Body of pancreas (tissue), 4 donors: ENCODE measurements at regions not wholly inside any gene's neighbourhood (a gene's known extent, or its start where the extent isn't known, plus 50 kb on each side); places are given as distances from the start of the nearest gene placed in this dataset.
A peak's percentile ranks its signal among the peaks of the same experiment; 100 is the strongest.

Experiments
- ATAC-seq: fragments of 150-250 bp; one replicate; pipeline ENCODE4 v1.9.1; 2016
- DNase-seq, 4 donors: peaks; one replicate each; pipeline ENCODE4 v3.0.0-alpha.2; 2019
- H3K27ac ChIP-seq, 4 donors: fragments of 200-600 bp; sonication (generic); 1 replicate in 3 of 4; 2 replicates in 1 of 4; pipeline versions ENCODE4 v1.5.1 to v1.6.1; 2016 to 2019; ENCODE audit warnings: mild to moderate bottlenecking in 1 of 4, mixed read lengths in 1 of 4, moderate library complexity in 1 of 4
- H3K27me3 ChIP-seq, 2 donors: fragments of 200-600 bp; sonication (generic); one replicate each; pipeline ENCODE4 v1.6.0; 2016; ENCODE audit warnings: mild to moderate bottlenecking in 1 of 2
- H3K36me3 ChIP-seq, 2 donors: fragments of 200-600 bp; sonication (generic); replicated peaks in 1 of 2; 2 replicates each; pipeline ENCODE4 v1.5.1; 2016; ENCODE audit warnings: low read depth in 2 of 2; ENCODE audit not compliant: insufficient read depth in 1 of 2
- H3K4me1 ChIP-seq: fragments of 200-600 bp; sonication (generic); one replicate; pipeline ENCODE4 v1.6.0; 2016
- H3K4me3 ChIP-seq, 2 donors: fragments of 200-600 bp; sonication (generic); 1 replicate in 1 of 2; 2 replicates in 1 of 2; pipeline ENCODE4 v1.5.1; 2016 to 2019
- H3K9me3 ChIP-seq, 3 donors: fragments of 200-600 bp; sonication (generic); 1 replicate in 2 of 3; 2 replicates in 1 of 3; pipeline ENCODE4 v1.5.1; 2016
- CTCF ChIP-seq, 7 experiments: fragments of 450-650 bp in 4 of 7; fragments of 200-600 bp in 3 of 7; sonication (generic) in 3 of 7; IDR thresholded peaks; one replicate each; pipeline ENCODE4 v1.5.1; 2016 to 2019; ENCODE audit warnings: antibody characterized with exemption in 7 of 7
- POLR2A ChIP-seq, 3 donors: fragments of 450-650 bp; IDR thresholded peaks; one replicate each; pipeline ENCODE4 v1.6.1; 2016; ENCODE audit warnings: antibody characterized with exemption in 3 of 3, mild to moderate bottlenecking in 2 of 3
- WGBS, 2 donors: methylation state at CpG; one replicate each; pipeline ENCODE4 v1.1.5; 2017; 5-methylcytosine and 5-hydroxymethylcytosine counted together
- intact Hi-C: fragments of 100-400 bp; cut with DNase I; formaldehyde crosslinking; loops from one replicate; pipeline ENCODE4 v1.15.1; 2023

GRCh38 chr18:78721238-78721875 is 258.3 kb upstream of the SALL3 start:
- intact Hi-C loops: no loop called here
- peak; percentile 15 for ATAC-seq

GRCh38 chr18:78721981-78722380 is 257.6 kb upstream of the SALL3 start:
- Histone ChIP-seq H3K27ac (no peak overlapping the region), H3K9me3 (no peaks in the 10 kb centered on the region), H3K4me3 (no peak overlapping the region), H3K36me3 (no peaks in the 10 kb centered on the region), H3K4me1 (peaks cover 16% of the 10 kb centered on the region), H3K27me3 (no peaks in the 10 kb centered on the region)
- ATAC-seq (peak; percentile 33), DNase-seq (no peak)
- intact Hi-C loops: no loop called here
- WGBS, 2 donors: 28 to 29% methylated on average over 9 of the region's 9 CpGs
- TF ChIP-seq POLR2A (IDR thresholded peaks at IDR 0.05): no peak
- TF ChIP-seq CTCF (IDR thresholded peaks at IDR 0.05): no peak

More at GRCh38 chr18:78721238-78721875, 258.3 kb upstream of the SALL3 start:
- Histone ChIP-seq H3K27ac (no peak overlapping the region), H3K4me3 (no peak overlapping the region), H3K4me1 (peaks cover 14% of the 10 kb centered on the region), H3K27me3 (no peaks in the 10 kb centered on the region), H3K9me3 (no peaks in the 10 kb centered on the region), H3K36me3 (no peaks in the 10 kb centered on the region)
- TF ChIP-seq POLR2A (IDR thresholded peaks at IDR 0.05): no peak
- TF ChIP-seq CTCF (IDR thresholded peaks at IDR 0.05): no peak
- WGBS, 2 donors: 12 to 27% methylated on average over 17 to 22 of the region's 22 CpGs
- no peak for DNase-seq

- no peak for DNase-seq
- no peaks in the 10 kb centered on the region for H3K36me3 ChIP-seq
- H3K4me1 ChIP-seq: peaks cover 20% of the 10 kb centered on the region
- no peaks in the 10 kb centered on the region for H3K27me3 ChIP-seq
- no peak for ATAC-seq
- H3K4me3 ChIP-seq: no peak overlapping the region
- H3K27ac ChIP-seq: peak overlapping the region in 1 of 4 donors; percentile 40
- intact Hi-C loops: no loop called here
- no peaks in the 10 kb centered on the region for H3K9me3 ChIP-seq
- WGBS, 2 donors: 30 to 33% methylated on average over 10 of the region's 10 CpGs
- no peak for TF ChIP-seq CTCF (IDR thresholded peaks at IDR 0.05)
- TF ChIP-seq POLR2A (IDR thresholded peaks at IDR 0.05): no peak
These were observed 257.2 kb upstream of the SALL3 start for GRCh38 chr18:78722386-78722785.

- H3K4me3 ChIP-seq: no peak overlapping the region
- no peak for DNase-seq
- WGBS, 2 donors: 48 to 65% methylated on average over 20 of the region's 20 CpGs
- ATAC-seq: no peak
- H3K9me3 ChIP-seq: no peaks in the 10 kb centered on the region
- no peak for TF ChIP-seq POLR2A (IDR thresholded peaks at IDR 0.05)
- no peak for TF ChIP-seq CTCF (IDR thresholded peaks at IDR 0.05)
- intact Hi-C loops: no loop called here
- no peaks in the 10 kb centered on the region for H3K36me3 ChIP-seq
- no peaks in the 10 kb centered on the region for H3K27me3 ChIP-seq
- H3K27ac ChIP-seq: no peak overlapping the region
- peaks cover 26% of the 10 kb centered on the region for H3K4me1 ChIP-seq
These were observed 256.5 kb upstream of the SALL3 start for GRCh38 chr18:78722929-78723710.
